ENCODE measurements at regions not wholly inside any gene's neighbourhood (a gene's known extent, or its start where the extent isn't known, plus 50 kb on each side); places are given as distances from the start of the nearest gene placed in this dataset.

DNA sequence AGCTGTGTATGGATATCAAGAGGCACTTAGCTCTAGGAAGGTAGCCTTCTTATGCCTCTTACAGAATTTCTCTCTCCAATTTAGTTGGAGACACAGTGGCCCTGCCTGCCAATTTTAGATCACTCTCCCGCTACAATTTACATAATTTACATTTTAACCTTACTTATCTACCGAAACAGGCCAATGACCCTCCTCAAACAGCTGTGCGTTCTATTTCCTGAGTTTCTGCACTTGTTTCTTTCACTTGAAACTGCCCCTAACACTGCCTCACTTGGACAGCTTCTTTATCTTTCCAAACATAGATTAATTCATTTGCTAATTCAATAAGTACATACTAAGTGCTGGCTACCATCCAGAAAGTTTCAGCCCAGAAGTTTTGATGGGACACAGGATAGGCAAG, 52.9 kb upstream of the HDDC2 start:
- TF ChIP-seq ZFX (IDR thresholded peaks at IDR 0.05), result no peak
- H3K27ac ChIP-seq, result no peak overlapping the region

- H3K27ac ChIP-seq, result no peak overlapping the region
- TF ChIP-seq ZFX (IDR thresholded peaks at IDR 0.05) (no peak), CTCF (conservative IDR thresholded peaks at IDR 0.05) (no peak)
These were observed 55.1 kb upstream of the HDDC2 start for GRCh38 chr6:125356884-125357283.

DNA sequence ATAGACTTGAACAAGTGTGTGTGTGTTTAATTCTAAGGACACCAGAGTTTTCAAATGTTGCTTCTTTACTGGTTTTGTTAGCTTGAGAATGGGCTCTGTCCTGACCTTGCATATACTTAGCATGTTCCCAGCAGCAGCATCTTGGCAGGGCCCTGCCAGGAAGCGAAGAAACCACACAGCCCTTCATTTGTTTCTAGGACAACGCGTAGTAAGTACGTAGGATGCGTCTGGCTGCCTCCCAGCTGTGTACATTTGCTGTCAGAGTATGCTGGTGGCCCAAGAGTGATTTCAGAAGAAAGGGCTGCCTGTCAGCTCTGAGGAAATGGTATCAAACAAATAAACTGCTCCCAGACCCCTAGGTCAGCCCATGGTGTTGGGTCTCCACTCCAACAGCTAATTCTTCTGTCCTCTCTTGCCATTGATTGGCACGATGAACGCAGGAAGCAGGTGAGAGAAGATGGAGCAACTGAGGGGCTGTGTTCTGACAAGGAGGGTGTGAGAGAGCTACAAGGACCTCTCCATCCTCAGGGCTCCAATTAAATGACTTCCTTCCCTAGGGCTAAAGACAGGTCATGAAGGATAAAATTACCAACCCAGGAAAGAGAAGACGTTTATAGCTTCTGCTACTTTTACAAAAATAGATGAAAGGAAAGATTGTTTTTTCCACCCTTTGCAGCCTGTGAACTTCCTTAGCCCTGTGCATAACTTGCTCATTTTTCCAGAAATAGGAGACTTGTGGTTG, 55.9 kb upstream of the HDDC2 start:
- no peak overlapping the region for H3K27ac ChIP-seq
- TF ChIP-seq ZFX (IDR thresholded peaks at IDR 0.05) (no peak), CTCF (conservative IDR thresholded peaks at IDR 0.05) (no peak)

- no peak overlapping the region for H3K27ac ChIP-seq
- no peak for TF ChIP-seq CTCF (conservative IDR thresholded peaks at IDR 0.05)
- TF ChIP-seq ZFX (IDR thresholded peaks at IDR 0.05), result no peak
These were observed 57.1 kb upstream of the HDDC2 start for GRCh38 chr6:125358898-125359297.

DNA sequence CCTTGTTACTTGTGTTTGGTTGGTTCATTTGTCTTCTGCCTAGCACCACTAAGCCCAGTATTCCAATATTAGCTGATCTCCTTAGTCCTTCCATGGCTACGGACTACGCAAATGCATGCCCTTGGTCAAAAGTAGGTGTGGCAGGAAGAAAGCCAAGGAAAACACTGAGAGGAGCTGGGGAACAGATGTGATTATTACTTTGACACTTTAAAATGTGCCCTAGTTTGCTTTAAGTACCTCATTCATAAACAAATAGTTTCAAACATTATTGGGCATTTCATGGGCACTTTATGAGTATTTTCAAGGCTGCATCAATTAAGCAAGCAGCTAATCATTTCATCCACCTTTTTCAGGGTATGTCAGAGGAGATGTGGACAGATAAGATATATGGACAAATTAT, 60.1 kb upstream of the HDDC2 start:
- H3K27ac ChIP-seq, result no peak overlapping the region
- TF ChIP-seq CTCF (conservative IDR thresholded peaks at IDR 0.05), result no peak
- no peak for TF ChIP-seq ZFX (IDR thresholded peaks at IDR 0.05)

GRCh38 chr6:125363039-125363823, 61.5 kb upstream of the HDDC2 start:
- H3K27ac ChIP-seq, result no peak overlapping the region
- TF ChIP-seq CTCF (conservative IDR thresholded peaks at IDR 0.05) (no peak), ZFX (IDR thresholded peaks at IDR 0.05) (no peak)

- no peak overlapping the region for H3K27ac ChIP-seq
- TF ChIP-seq CTCF (conservative IDR thresholded peaks at IDR 0.05) (no peak), ZFX (IDR thresholded peaks at IDR 0.05) (no peak)
These were observed 62.0 kb upstream of the HDDC2 start for GRCh38 chr6:125363824-125364165.

Measured in C4-2B (cell line).